ELR (cell line): ENCODE measurements at regions not wholly inside any gene's neighbourhood (a gene's known extent, or its start where the extent isn't known, plus 50 kb on each side); places are given as distances from the start of the nearest gene placed in this dataset.

Experiments used
- DNase-seq: peaks from one replicate; pipeline ENCODE4 v3.0.0-alpha.2; 2015; ENCODE audit warnings: low read depth

GRCh38 chr13:29926098-29926476 is 75.7 kb upstream of the UBL3 start:
- no peak for DNase-seq

- DNase-seq: peak; percentile 55
These were observed 75.2 kb upstream of the UBL3 start for GRCh38 chr13:29925457-29926097.

- DNase-seq: peak; percentile 92
These were observed 74.3 kb upstream of the UBL3 start for GRCh38 chr13:29924482-29925350.

- DNase-seq: peak; percentile 98
These were observed 73.4 kb upstream of the UBL3 start for GRCh38 chr13:29923554-29924481.

GRCh38 chr13:29922896-29923295 is 72.5 kb upstream of the UBL3 start:
- DNase-seq: peak; percentile 82

- DNase-seq: peak; percentile 76
These were observed 71.9 kb upstream of the UBL3 start for GRCh38 chr13:29922281-29922821.

- DNase-seq: no peak
These were observed 71.1 kb upstream of the UBL3 start for GRCh38 chr13:29921542-29921941.

- DNase-seq: no peak
These were observed 69.7 kb upstream of the UBL3 start for GRCh38 chr13:29920025-29920643.

- peak; percentile 96 for DNase-seq
These were observed 68.4 kb upstream of the UBL3 start for GRCh38 chr13:29918845-29919244.

GRCh38 chr13:29917650-29918049 is 67.2 kb upstream of the UBL3 start:
- DNase-seq: peak; percentile 21

- no peak for DNase-seq
These were observed 64.2 kb upstream of the UBL3 start for GRCh38 chr13:29914581-29914980.

GRCh38 chr13:29911781-29912418 is 61.5 kb upstream of the UBL3 start:
- no peak for DNase-seq

- DNase-seq: peak; percentile 95
These were observed 59.7 kb upstream of the UBL3 start for GRCh38 chr13:29909975-29910674.

- no peak for DNase-seq
These were observed 58.8 kb upstream of the UBL3 start for GRCh38 chr13:29909081-29909730.

GRCh38 chr13:29908416-29909080 is 58.1 kb upstream of the UBL3 start:
- peak; percentile 89 for DNase-seq

GRCh38 chr13:29907670-29908069 is 57.3 kb upstream of the UBL3 start:
- no peak for DNase-seq

- DNase-seq: no peak
These were observed 56.1 kb upstream of the UBL3 start for GRCh38 chr13:29906432-29907011.

GRCh38 chr13:29905845-29906244 is 55.4 kb upstream of the UBL3 start:
- no peak for DNase-seq

GRCh38 chr13:29903996-29904395 is 53.6 kb upstream of the UBL3 start:
- DNase-seq: no peak
